ENCODE measurements at regions not wholly inside any gene's neighbourhood (a gene's known extent, or its start where the extent isn't known, plus 50 kb on each side); places are given as distances from the start of the nearest gene placed in this dataset.

DNA sequence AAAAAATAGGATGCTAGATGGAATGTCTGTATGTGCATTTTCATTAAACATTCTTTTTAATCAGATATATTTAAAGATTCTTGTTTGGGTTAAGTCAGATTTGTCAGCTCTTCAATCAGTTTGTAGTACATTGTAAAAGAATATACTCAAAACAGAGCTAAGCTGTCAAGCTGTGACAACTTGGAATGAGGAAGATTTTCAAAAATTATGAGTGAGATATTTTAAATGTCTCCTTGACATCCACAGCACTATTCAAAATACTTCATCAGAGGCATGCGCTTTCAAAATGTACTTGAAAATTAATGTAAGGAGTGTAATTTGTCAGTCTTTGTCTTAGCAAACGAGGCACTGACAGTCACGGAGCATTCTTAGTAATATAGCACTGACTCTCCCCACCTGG, 182.0 kb downstream of the MAT2B start:
- no peak for DNase-seq (ENCODE audit: low read depth)
- TF ChIP-seq, protein P1, sequence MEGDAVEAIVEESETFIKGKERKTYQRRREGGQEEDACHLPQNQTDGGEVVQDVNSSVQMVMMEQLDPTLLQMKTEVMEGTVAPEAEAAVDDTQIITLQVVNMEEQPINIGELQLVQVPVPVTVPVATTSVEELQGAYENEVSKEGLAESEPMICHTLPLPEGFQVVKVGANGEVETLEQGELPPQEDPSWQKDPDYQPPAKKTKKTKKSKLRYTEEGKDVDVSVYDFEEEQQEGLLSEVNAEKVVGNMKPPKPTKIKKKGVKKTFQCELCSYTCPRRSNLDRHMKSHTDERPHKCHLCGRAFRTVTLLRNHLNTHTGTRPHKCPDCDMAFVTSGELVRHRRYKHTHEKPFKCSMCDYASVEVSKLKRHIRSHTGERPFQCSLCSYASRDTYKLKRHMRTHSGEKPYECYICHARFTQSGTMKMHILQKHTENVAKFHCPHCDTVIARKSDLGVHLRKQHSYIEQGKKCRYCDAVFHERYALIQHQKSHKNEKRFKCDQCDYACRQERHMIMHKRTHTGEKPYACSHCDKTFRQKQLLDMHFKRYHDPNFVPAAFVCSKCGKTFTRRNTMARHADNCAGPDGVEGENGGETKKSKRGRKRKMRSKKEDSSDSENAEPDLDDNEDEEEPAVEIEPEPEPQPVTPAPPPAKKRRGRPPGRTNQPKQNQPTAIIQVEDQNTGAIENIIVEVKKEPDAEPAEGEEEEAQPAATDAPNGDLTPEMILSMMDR (IDR thresholded peaks at IDR 0.05; ENCODE audit: insufficient read depth, low read depth, low read length, missing control alignments), result no peak
- H3K4me3 ChIP-seq (ENCODE audit: low read length), result no peak overlapping the region

DNA sequence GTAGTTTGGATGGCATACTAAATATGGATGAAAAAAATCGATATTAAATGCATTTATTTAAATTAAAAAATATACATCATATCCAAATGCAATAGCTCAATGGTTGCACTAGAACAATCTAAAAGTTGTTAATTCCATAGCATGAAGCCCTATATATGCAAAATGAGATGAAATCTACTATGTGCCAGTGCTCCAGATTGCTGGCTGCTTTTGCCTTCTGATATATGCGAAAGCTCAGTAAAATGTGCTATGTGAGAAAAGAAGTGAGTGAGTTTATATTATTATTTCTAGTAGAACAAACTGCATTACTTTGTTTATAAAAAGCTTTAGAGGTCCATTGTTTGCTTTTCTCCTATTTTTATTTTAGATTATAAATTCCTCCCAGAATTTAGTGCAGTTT, 186.7 kb downstream of the MAT2B start:
- TF ChIP-seq, protein P1 (IDR thresholded peaks at IDR 0.05; ENCODE audit: insufficient read depth, low read depth, low read length, missing control alignments), result no peak
- DNase-seq (ENCODE audit: low read depth), result no peak

DNA sequence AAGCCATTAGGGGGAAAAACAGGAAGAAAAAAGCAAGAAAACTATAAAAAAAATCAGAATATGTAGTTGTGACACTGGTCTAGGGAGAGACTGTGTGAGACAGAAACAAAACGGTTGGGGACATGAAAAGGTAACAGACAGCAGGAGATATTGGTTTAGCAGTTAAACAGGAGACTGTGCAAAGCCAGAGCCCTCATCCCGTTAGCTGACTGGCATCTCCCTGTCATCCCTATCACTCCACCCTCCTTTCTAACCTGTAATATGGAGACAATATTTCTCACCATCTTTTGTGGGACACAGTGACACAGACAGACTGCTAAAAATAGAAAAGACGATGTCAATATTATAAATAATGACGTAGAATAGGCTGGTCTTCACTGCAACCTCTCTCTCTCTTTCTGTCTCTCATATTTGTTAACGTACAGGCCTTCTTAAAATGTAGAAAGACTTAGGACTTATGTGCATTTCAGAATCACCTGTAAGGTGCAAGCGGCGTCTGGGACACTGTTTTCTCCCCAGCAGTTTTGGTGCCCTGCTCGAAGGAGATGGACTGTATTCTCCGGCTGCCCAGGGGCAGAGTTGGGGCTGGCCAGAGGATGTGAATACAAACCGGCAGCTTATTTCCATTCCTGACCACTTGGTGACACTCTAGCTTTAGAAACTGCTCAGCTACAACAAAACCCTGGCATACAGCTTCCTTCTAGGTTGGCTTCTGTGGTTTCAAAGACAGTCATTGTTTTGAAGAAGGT, 190.6 kb downstream of the MAT2B start:
- TF ChIP-seq, protein P1 (IDR thresholded peaks at IDR 0.05; ENCODE audit: insufficient read depth, low read depth, low read length, missing control alignments), result peak; percentile 79
- DNase-seq (ENCODE audit: low read depth), result peak; percentile 79
- no peak overlapping the region for H3K4me3 ChIP-seq (ENCODE audit: low read length)

More for the DNA sequence above, 186.7 kb downstream of the MAT2B start:
- no peak overlapping the region for H3K4me3 ChIP-seq (ENCODE audit: low read length)

DNA sequence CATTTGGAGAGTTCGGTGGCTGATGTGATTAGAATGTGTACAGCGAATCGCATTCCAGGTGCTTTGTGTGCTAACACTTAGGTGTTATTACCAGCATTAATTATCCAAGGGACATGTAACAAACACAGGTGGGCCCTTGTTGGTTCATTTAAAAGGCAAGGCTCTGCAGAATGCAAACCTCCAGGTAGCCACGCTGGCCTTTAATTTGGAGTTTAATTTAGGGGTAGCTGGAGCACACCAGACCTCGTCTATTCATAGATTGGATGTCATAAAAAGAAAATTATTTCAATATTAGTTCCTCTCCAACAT, 191.1 kb downstream of the MAT2B start:
- DNase-seq (ENCODE audit: low read depth), result no peak
- H3K4me3 ChIP-seq (ENCODE audit: low read length), result no peak overlapping the region
- TF ChIP-seq, protein P1 (IDR thresholded peaks at IDR 0.05; ENCODE audit: insufficient read depth, low read depth, low read length, missing control alignments), result no peak

DNA sequence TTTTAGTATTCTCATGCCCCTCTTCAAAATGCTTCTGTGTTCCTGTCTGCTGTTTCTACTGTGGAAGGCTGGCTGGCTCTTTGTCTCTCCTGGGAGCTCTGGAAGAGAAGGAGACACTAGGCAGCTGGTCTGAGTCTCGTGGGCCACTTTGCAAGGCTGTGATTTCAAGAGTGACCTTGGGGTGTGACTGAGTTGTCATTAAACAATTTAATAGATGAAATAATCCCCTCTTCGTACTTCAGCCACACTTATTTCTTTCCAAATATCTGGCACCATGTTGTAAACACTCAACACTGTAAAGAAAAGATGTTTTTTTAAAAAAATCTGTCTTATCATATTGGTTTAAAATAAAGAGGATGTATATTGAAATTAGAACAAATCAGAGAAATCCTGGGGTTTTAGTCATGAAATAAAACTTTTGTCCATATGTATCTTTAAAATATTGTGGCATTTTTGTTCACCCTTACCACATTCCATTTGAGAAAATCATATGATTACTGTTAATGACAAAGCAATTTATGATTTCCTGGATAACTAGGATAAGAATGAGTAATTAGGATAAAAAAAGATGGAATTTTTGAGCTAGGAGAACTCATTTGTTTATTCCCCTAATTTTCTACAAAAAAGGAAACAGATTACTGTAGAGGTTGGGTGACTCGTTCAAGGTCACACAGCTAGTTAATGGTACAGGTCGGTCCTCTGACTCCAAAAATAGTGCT, 200.8 kb downstream of the MAT2B start:
- peak; percentile 16 for DNase-seq (ENCODE audit: low read depth)
- no peak overlapping the region for H3K4me3 ChIP-seq (ENCODE audit: low read length)
- TF ChIP-seq, protein P1 (IDR thresholded peaks at IDR 0.05; ENCODE audit: insufficient read depth, low read depth, low read length, missing control alignments), result no peak

DNA sequence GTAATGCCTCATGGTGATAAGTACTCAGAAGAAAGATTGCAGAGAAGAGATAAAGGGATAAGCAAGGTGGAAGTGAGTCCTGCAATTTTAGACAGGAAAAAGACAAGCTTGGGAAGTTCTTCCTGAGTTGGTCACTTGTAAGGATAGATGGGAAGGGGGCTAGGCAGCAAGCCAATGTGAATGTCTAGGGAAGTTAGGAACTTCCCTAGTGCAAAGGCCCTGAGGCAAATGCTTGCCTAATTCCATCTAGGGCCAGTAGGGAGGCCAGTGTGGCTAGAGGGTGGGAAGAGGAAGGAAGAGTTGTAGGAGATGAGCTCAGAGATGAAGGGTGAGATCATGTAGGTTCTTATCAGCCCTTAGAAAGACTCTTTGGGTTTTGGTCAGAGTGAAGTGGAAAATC, 206.6 kb downstream of the MAT2B start:
- DNase-seq (ENCODE audit: low read depth), result peak; percentile 17
- H3K4me3 ChIP-seq (ENCODE audit: low read length), result no peak overlapping the region
- TF ChIP-seq, protein P1 (IDR thresholded peaks at IDR 0.05; ENCODE audit: insufficient read depth, low read depth, low read length, missing control alignments), result no peak
